ENCODE measurements at regions not wholly inside any gene's neighbourhood (a gene's known extent, or its start where the extent isn't known, plus 50 kb on each side); places are given as distances from the start of the nearest gene placed in this dataset.
A peak's percentile ranks its signal among the peaks of the same experiment; 100 is the strongest.

- Histone ChIP-seq H3K27ac (no peak overlapping the region), H3K27me3 (no peaks in the 10 kb centered on the region), H3F3A (ENCODE audit: low read depth) (no peaks in the 10 kb centered on the region), H2AFZ (replicated peaks) (no peak overlapping the region), H3K36me3 (no peaks in the 10 kb centered on the region), H3K4me1 (no peaks in the 10 kb centered on the region), H3K79me2 (ENCODE audit: low read depth) (no peaks in the 10 kb centered on the region), H4K20me1 (ENCODE audit: low read depth) (no peaks in the 10 kb centered on the region), H3K4me2 (no peak overlapping the region), H3K4me3 (no peak overlapping the region), H3K9ac (no peak overlapping the region), H3K9me3 (ENCODE audit: low read depth) (peaks cover 4% of the 10 kb centered on the region)
- Mint-ChIP-seq H3K27ac (no peak overlapping the region), H3K4me1 (no peaks in the 10 kb centered on the region), H3K4me3 (no peak overlapping the region), H3K36me3 (no peaks in the 10 kb centered on the region), H3K27me3 (ENCODE audit: insufficient read depth, low read depth) (no peaks in the 10 kb centered on the region), H3K9me3 (peaks cover 4% of the 10 kb centered on the region)
- TF ChIP-seq EZH2phosphoT487 (IDR thresholded peaks at IDR 0.05) = no peak
- TF ChIP-seq EZH2 (IDR thresholded peaks at IDR 0.05) = no peak
- TF ChIP-seq CTCF (IDR thresholded peaks at IDR 0.05) = no peak
- DNase-seq (ENCODE audit: low spot score) = no peak
Observed at GRCh38 chr3:89923921-89924610, 816.6 kb downstream of the EPHA3 start.

DNA sequence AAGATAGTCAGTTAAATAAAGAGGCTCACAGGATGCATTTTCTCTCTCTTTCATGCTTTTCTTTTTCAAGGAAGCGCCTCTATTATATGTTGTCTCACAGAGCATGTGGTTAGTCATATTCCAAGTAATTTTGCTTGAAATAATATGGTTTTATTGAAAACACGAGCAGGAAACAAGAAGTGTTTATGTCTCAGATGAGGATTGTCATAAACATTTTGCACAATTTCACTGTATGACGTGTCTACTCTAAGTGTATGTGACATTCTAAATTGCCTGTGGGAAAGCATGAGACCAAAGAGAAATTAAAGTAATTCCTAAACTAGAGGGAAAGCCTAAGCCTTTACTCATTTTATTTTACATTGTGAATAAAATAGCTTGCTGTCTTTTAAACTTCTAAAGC lies 818.6 kb downstream of the EPHA3 start:
- Histone ChIP-seq H3K9me3 (ENCODE audit: low read depth) (no peaks in the 10 kb centered on the region), H3K27ac (no peak overlapping the region), H4K20me1 (ENCODE audit: low read depth) (no peaks in the 10 kb centered on the region), H3K4me3 (no peak overlapping the region), H3K27me3 (no peaks in the 10 kb centered on the region), H3K4me1 (no peaks in the 10 kb centered on the region), H2AFZ (replicated peaks) (no peak overlapping the region), H3K4me2 (no peak overlapping the region), H3F3A (ENCODE audit: low read depth) (no peaks in the 10 kb centered on the region), H3K36me3 (no peaks in the 10 kb centered on the region), H3K9ac (no peak overlapping the region), H3K79me2 (ENCODE audit: low read depth) (no peaks in the 10 kb centered on the region)
- Mint-ChIP-seq H3K36me3 (no peaks in the 10 kb centered on the region), H3K9me3 (peaks cover 2% of the 10 kb centered on the region), H3K4me1 (no peaks in the 10 kb centered on the region), H3K27ac (no peak overlapping the region), H3K4me3 (no peak overlapping the region), H3K27me3 (ENCODE audit: insufficient read depth, low read depth) (no peaks in the 10 kb centered on the region)
- TF ChIP-seq CTCF (IDR thresholded peaks at IDR 0.05) (no peak), EZH2phosphoT487 (IDR thresholded peaks at IDR 0.05) (no peak), EZH2 (IDR thresholded peaks at IDR 0.05) (no peak)
- DNase-seq (ENCODE audit: low spot score) = no peak

DNA sequence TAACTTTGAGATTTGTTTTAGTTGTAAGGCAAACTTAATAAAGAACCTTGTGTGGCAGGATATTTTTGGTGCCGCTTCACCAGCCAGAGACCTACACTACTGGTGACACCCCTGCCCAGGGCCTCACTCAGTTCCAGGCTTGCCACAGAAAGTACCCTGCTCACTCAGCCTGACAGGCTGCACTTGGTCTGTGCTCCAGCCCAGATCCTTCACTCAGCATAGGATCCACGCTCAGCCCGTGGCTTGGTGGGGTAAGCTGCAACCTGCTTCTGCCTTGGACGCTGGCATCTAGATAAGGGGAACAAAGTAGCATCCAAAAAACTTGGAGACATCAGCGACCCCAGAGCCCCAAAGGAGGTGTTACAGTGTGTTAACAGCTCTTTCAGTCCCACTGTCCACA lies 825.5 kb downstream of the EPHA3 start:
- no peak for DNase-seq (ENCODE audit: low spot score)

More for the DNA sequence above, 825.5 kb downstream of the EPHA3 start:
- no peaks in the 10 kb centered on the region for H3K9me3 Mint-ChIP-seq
- H3K9ac ChIP-seq = no peak overlapping the region
- no peak overlapping the region for H3K27ac ChIP-seq
- no peaks in the 10 kb centered on the region for H3K79me2 ChIP-seq (ENCODE audit: low read depth)
- TF ChIP-seq CTCF (IDR thresholded peaks at IDR 0.05) (no peak), EZH2phosphoT487 (IDR thresholded peaks at IDR 0.05) (no peak), EZH2 (IDR thresholded peaks at IDR 0.05) (no peak)
- peaks cover 13% of the 10 kb centered on the region for H3K4me1 ChIP-seq
- H3K9me3 ChIP-seq (ENCODE audit: low read depth) = no peaks in the 10 kb centered on the region
- H4K20me1 ChIP-seq (ENCODE audit: low read depth) = no peaks in the 10 kb centered on the region
- H3K27me3 Mint-ChIP-seq (ENCODE audit: insufficient read depth, low read depth) = no peaks in the 10 kb centered on the region
- no peaks in the 10 kb centered on the region for H3K36me3 Mint-ChIP-seq
- H3K4me3 Mint-ChIP-seq = peak overlapping the region; percentile 10
- no peaks in the 10 kb centered on the region for H3K4me1 Mint-ChIP-seq
- H3K27ac Mint-ChIP-seq = peak overlapping the region; percentile 21
- no peaks in the 10 kb centered on the region for H3K27me3 ChIP-seq
- no peak overlapping the region for H3K4me2 ChIP-seq
- H2AFZ ChIP-seq (replicated peaks) = peak overlapping the region; percentile 68
- H3K36me3 ChIP-seq = no peaks in the 10 kb centered on the region
- no peaks in the 10 kb centered on the region for H3F3A ChIP-seq (ENCODE audit: low read depth)
- no peak overlapping the region for H3K4me3 ChIP-seq

Measured in neural progenitor cell (in vitro differentiated cells).